ENCODE measurements at regions not wholly inside any gene's neighbourhood (a gene's known extent, or its start where the extent isn't known, plus 50 kb on each side); places are given as distances from the start of the nearest gene placed in this dataset.

GRCh38 chr3:30397030-30397429, 209.4 kb upstream of the TGFBR2 start:
- peaks cover 5% of the 10 kb centered on the region for H3K4me1 ChIP-seq (ENCODE audit: control insufficient read depth, extremely low read depth, insufficient read depth, low read length)
- TF ChIP-seq CTCF (optimal IDR thresholded peaks at IDR 0.05 in 1 of 3, IDR thresholded peaks at IDR 0.05 in 1 of 3, conservative IDR thresholded peaks at IDR 0.05 in 1 of 3; ENCODE audit: extremely low read depth in 1 of 3, insufficient read depth in 2 of 3, low read length in 3 of 3) (no peak), EZH2 (IDR thresholded peaks at IDR 0.05; ENCODE audit: low read length) (no peak)
- dilution Hi-C loops (cut with MboI; ENCODE audit: extremely low pct_ligation_motif_present, low sequenced_read_pairs): no loop called here

GRCh38 chr3:30399394-30400181, 206.8 kb upstream of the TGFBR2 start:
- peaks cover 10% of the 10 kb centered on the region for H3K4me1 ChIP-seq (ENCODE audit: control insufficient read depth, extremely low read depth, insufficient read depth, low read length)
- no peak for DNase-seq (ENCODE audit: low read depth, low spot score)
- H3K4me2 ChIP-seq (ENCODE audit: control insufficient read depth, extremely low read depth, insufficient read depth, low read depth, low read length): no peak overlapping the region
- no peaks in the 10 kb centered on the region for H3K27me3 ChIP-seq (ENCODE audit: control insufficient read depth, extremely low read depth, insufficient read depth, low read length)
- H4K20me1 ChIP-seq (ENCODE audit: control insufficient read depth, extremely low read depth, insufficient read depth, low read length): no peaks in the 10 kb centered on the region
- H3K27ac ChIP-seq (ENCODE audit: control insufficient read depth, insufficient read depth, low read length): no peak overlapping the region
- H3K9me3 ChIP-seq (ENCODE audit: control insufficient read depth, low read depth, low read length): no peaks in the 10 kb centered on the region
- FAIRE-seq: no peak
- H3K4me3 ChIP-seq (ENCODE audit: control insufficient read depth in 2 of 3, extremely low read depth in 1 of 3, insufficient read depth in 2 of 3, low read depth in 1 of 3, low read length in 3 of 3): no peak overlapping the region
- dilution Hi-C loops (cut with MboI; ENCODE audit: extremely low pct_ligation_motif_present, low sequenced_read_pairs): no loop called here
- no peak for TF ChIP-seq EZH2 (IDR thresholded peaks at IDR 0.05; ENCODE audit: low read length)
- no peak for TF ChIP-seq CTCF (optimal IDR thresholded peaks at IDR 0.05 in 1 of 3, IDR thresholded peaks at IDR 0.05 in 1 of 3, conservative IDR thresholded peaks at IDR 0.05 in 1 of 3; ENCODE audit: extremely low read depth in 1 of 3, insufficient read depth in 2 of 3, low read length in 3 of 3)
- no peak overlapping the region for H2AFZ ChIP-seq (ENCODE audit: control insufficient read depth, low read length)
- H3K9ac ChIP-seq (ENCODE audit: control insufficient read depth, extremely low read depth, insufficient read depth, low read length): no peak overlapping the region
- H3K36me3 ChIP-seq (ENCODE audit: control insufficient read depth in 2 of 2, extremely low read depth in 1 of 2, insufficient read depth in 2 of 2, low read length in 2 of 2): no peaks in the 10 kb centered on the region
- no peaks in the 10 kb centered on the region for H3K9me1 ChIP-seq (ENCODE audit: control insufficient read depth, extremely low read depth, insufficient read depth, low read length)
- H3K79me2 ChIP-seq (ENCODE audit: control insufficient read depth, insufficient read depth, low read length): no peaks in the 10 kb centered on the region

More at GRCh38 chr3:30397030-30397429, 209.4 kb upstream of the TGFBR2 start:
- Histone ChIP-seq H3K9me1 (ENCODE audit: control insufficient read depth, extremely low read depth, insufficient read depth, low read length) (no peaks in the 10 kb centered on the region), H3K9me3 (ENCODE audit: control insufficient read depth, low read depth, low read length) (no peaks in the 10 kb centered on the region), H3K4me2 (ENCODE audit: control insufficient read depth, extremely low read depth, insufficient read depth, low read depth, low read length) (no peak overlapping the region), H2AFZ (ENCODE audit: control insufficient read depth, low read length) (no peak overlapping the region), H3K79me2 (ENCODE audit: control insufficient read depth, insufficient read depth, low read length) (no peaks in the 10 kb centered on the region), H3K27ac (ENCODE audit: control insufficient read depth, insufficient read depth, low read length) (no peak overlapping the region), H3K27me3 (ENCODE audit: control insufficient read depth, extremely low read depth, insufficient read depth, low read length) (no peaks in the 10 kb centered on the region), H4K20me1 (ENCODE audit: control insufficient read depth, extremely low read depth, insufficient read depth, low read length) (no peaks in the 10 kb centered on the region), H3K9ac (ENCODE audit: control insufficient read depth, extremely low read depth, insufficient read depth, low read length) (no peak overlapping the region), H3K4me3 (ENCODE audit: control insufficient read depth in 2 of 3, extremely low read depth in 1 of 3, insufficient read depth in 2 of 3, low read depth in 1 of 3, low read length in 3 of 3) (no peak overlapping the region), H3K36me3 (ENCODE audit: control insufficient read depth in 2 of 2, extremely low read depth in 1 of 2, insufficient read depth in 2 of 2, low read length in 2 of 2) (no peaks in the 10 kb centered on the region)
- FAIRE-seq: no peak
- DNase-seq (ENCODE audit: low read depth, low spot score): no peak
